DND-41 (cell line): ENCODE measurements at regions not wholly inside any gene's neighbourhood (a gene's known extent, or its start where the extent isn't known, plus 50 kb on each side); places are given as distances from the start of the nearest gene placed in this dataset.

Source experiments
- EZH2 ChIP-seq: IDR thresholded peaks from 3 replicates; pipeline ENCODE4 v1.6.1; 2012; ENCODE audit warnings: borderline replicate concordance, low read depth, mild to moderate bottlenecking, moderate library complexity, low read length, inconsistent platforms; ENCODE audit not compliant: severe bottlenecking
- TF ChIP-seq, protein P1 (sequence below): IDR thresholded peaks from 2 replicates; pipeline ENCODE4 v1.5.1; 2012; ENCODE audit warnings: borderline replicate concordance, low read length, moderate library complexity, mild to moderate bottlenecking; ENCODE audit not compliant: poor library complexity, severe bottlenecking; ENCODE audit errors: extremely low read depth

DNA sequence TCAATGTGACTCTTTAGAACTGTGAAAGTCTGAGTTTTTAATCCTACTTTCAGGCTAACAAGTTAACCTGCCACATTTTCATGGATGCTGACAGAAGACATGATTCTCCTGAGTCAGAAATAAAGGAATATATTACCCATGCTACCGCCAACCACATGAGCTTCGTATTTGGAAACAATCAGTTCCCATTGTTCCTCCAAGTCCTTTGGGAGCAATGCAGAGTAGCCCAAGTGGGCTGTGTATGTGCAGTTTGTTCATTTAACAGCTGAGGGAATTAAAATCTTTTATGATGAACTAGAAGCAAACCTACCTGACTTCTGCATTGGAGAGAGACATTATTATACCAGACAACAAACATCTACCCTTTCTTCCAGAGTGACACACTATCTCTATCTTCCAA, 169.3 kb upstream of the BET1 start:
- TF ChIP-seq, protein P1, sequence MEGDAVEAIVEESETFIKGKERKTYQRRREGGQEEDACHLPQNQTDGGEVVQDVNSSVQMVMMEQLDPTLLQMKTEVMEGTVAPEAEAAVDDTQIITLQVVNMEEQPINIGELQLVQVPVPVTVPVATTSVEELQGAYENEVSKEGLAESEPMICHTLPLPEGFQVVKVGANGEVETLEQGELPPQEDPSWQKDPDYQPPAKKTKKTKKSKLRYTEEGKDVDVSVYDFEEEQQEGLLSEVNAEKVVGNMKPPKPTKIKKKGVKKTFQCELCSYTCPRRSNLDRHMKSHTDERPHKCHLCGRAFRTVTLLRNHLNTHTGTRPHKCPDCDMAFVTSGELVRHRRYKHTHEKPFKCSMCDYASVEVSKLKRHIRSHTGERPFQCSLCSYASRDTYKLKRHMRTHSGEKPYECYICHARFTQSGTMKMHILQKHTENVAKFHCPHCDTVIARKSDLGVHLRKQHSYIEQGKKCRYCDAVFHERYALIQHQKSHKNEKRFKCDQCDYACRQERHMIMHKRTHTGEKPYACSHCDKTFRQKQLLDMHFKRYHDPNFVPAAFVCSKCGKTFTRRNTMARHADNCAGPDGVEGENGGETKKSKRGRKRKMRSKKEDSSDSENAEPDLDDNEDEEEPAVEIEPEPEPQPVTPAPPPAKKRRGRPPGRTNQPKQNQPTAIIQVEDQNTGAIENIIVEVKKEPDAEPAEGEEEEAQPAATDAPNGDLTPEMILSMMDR, result no peak
- no peak for TF ChIP-seq EZH2
